ENCODE measurements at regions not wholly inside any gene's neighbourhood (a gene's known extent, or its start where the extent isn't known, plus 50 kb on each side); places are given as distances from the start of the nearest gene placed in this dataset.

- Histone ChIP-seq H3K36me3 (no peaks in the 10 kb centered on the region), H3K4me3 (no peak overlapping the region), H3K9me3 (no peaks in the 10 kb centered on the region), H3K4me1 (replicated peaks) (no peaks in the 10 kb centered on the region), H3K27ac (no peak overlapping the region), H3K27me3 (replicated peaks; ENCODE audit: insufficient read depth) (no peaks in the 10 kb centered on the region)
- intact Hi-C loops (cut with DNase I): no loop called here
- 84% methylated on average over 2 of the region's 2 CpGs for WGBS
- TF ChIP-seq POLR2A (IDR thresholded peaks at IDR 0.05) (no peak), CTCF (IDR thresholded peaks at IDR 0.05) (no peak), POLR2AphosphoS5 (IDR thresholded peaks at IDR 0.05) (no peak)
- no peak for DNase-seq (ENCODE audit: low spot score)
Measured at GRCh38 chr13:80858131-80858530, 517.2 kb upstream of the SPRY2 start.

GRCh38 chr13:80857321-80857720, 516.4 kb upstream of the SPRY2 start:
- intact Hi-C loops (cut with DNase I): no loop called here
- Histone ChIP-seq H3K36me3 (no peaks in the 10 kb centered on the region), H3K27ac (no peak overlapping the region), H3K4me3 (no peak overlapping the region), H3K4me1 (replicated peaks) (no peaks in the 10 kb centered on the region), H3K9me3 (no peaks in the 10 kb centered on the region), H3K27me3 (replicated peaks; ENCODE audit: insufficient read depth) (no peaks in the 10 kb centered on the region)
- no peak for DNase-seq (ENCODE audit: low spot score)
- no peak for TF ChIP-seq CTCF (IDR thresholded peaks at IDR 0.05)
- TF ChIP-seq POLR2AphosphoS5 (IDR thresholded peaks at IDR 0.05): no peak
- no peak for TF ChIP-seq POLR2A (IDR thresholded peaks at IDR 0.05)

- Histone ChIP-seq H3K9me3 (no peaks in the 10 kb centered on the region), H3K4me3 (no peak overlapping the region), H3K27ac (no peak overlapping the region), H3K27me3 (replicated peaks; ENCODE audit: insufficient read depth) (no peaks in the 10 kb centered on the region), H3K4me1 (replicated peaks) (no peaks in the 10 kb centered on the region), H3K36me3 (no peaks in the 10 kb centered on the region)
- TF ChIP-seq CTCF (IDR thresholded peaks at IDR 0.05) (no peak), POLR2AphosphoS5 (IDR thresholded peaks at IDR 0.05) (no peak), POLR2A (IDR thresholded peaks at IDR 0.05) (no peak)
- no peak for DNase-seq (ENCODE audit: low spot score)
- 68% methylated on average over 2 of the region's 2 CpGs for WGBS
- intact Hi-C loops (cut with DNase I): no loop called here
Measured at GRCh38 chr13:80850771-80851170, 509.8 kb upstream of the SPRY2 start.

- Histone ChIP-seq H3K27me3 (replicated peaks; ENCODE audit: insufficient read depth) (no peaks in the 10 kb centered on the region), H3K4me1 (replicated peaks) (no peaks in the 10 kb centered on the region), H3K4me3 (no peak overlapping the region), H3K36me3 (no peaks in the 10 kb centered on the region), H3K27ac (no peak overlapping the region), H3K9me3 (no peaks in the 10 kb centered on the region)
- 85% methylated on average over 1 of the region's 1 CpG for WGBS
- intact Hi-C loops (cut with DNase I): no loop called here
- TF ChIP-seq CTCF (IDR thresholded peaks at IDR 0.05) (no peak), POLR2AphosphoS5 (IDR thresholded peaks at IDR 0.05) (no peak), POLR2A (IDR thresholded peaks at IDR 0.05) (no peak)
- no peak for DNase-seq (ENCODE audit: low spot score)
Measured at GRCh38 chr13:80844164-80844563, 503.2 kb upstream of the SPRY2 start.

- no peaks in the 10 kb centered on the region for H3K9me3 ChIP-seq
Measured at GRCh38 chr13:80841414-80841813, 500.5 kb upstream of the SPRY2 start.

More at GRCh38 chr13:80841414-80841813, 500.5 kb upstream of the SPRY2 start:
- Histone ChIP-seq H3K36me3 (no peaks in the 10 kb centered on the region), H3K27ac (no peak overlapping the region), H3K27me3 (replicated peaks; ENCODE audit: insufficient read depth) (no peaks in the 10 kb centered on the region), H3K4me3 (no peak overlapping the region), H3K4me1 (replicated peaks) (no peaks in the 10 kb centered on the region)
- 16% methylated on average over 1 of the region's 1 CpG for WGBS
- DNase-seq (ENCODE audit: low spot score): no peak
- intact Hi-C loops (cut with DNase I): no loop called here
- TF ChIP-seq CTCF (IDR thresholded peaks at IDR 0.05): no peak
- TF ChIP-seq POLR2AphosphoS5 (IDR thresholded peaks at IDR 0.05): no peak
- no peak for TF ChIP-seq POLR2A (IDR thresholded peaks at IDR 0.05)
